Left lobe of liver (tissue), 2 donors: ENCODE measurements at regions not wholly inside any gene's neighbourhood (a gene's known extent, or its start where the extent isn't known, plus 50 kb on each side); places are given as distances from the start of the nearest gene placed in this dataset.
"Not testable (repeated sequence)": the region's sequence is repeated elsewhere in the genome, so short reads cannot be mapped to it uniquely, and the experiment has no call there.

Experiments
- ATAC-seq: fragments of 200-7000 bp; cut with Tn5 transposase; one replicate; pipeline ENCODE4 v1.9.1; 2020; ENCODE audit warnings: mild to moderate bottlenecking, moderate library complexity
- DNase-seq: peaks from one replicate; pipeline ENCODE4 v3.0.0-alpha.2; 2020; ENCODE audit warnings: low spot score
- donor health status: DM: no; HTN: no; CAD: no; lungs with moderate emphysema.
- donor health status: DM: no; HTN: yes; CAD: no.

- no peak for ATAC-seq
These were observed 434.5 kb upstream of the GOT2 start for GRCh38 chr16:59168461-59169114.

GRCh38 chr16:59164461-59164860, 430.3 kb upstream of the GOT2 start:
- ATAC-seq (no peak), DNase-seq (no peak)

More at GRCh38 chr16:59168461-59169114, 434.5 kb upstream of the GOT2 start:
- DNase-seq = no peak

- no peak for ATAC-seq
These were observed 429.4 kb upstream of the GOT2 start for GRCh38 chr16:59163371-59164055.

GRCh38 chr16:59161679-59162078, 427.6 kb upstream of the GOT2 start:
- no peak for DNase-seq
- no peak for ATAC-seq

More at GRCh38 chr16:59163371-59164055, 429.4 kb upstream of the GOT2 start:
- no peak for DNase-seq

GRCh38 chr16:59154295-59154694, 420.2 kb upstream of the GOT2 start:
- DNase-seq = no peak
- ATAC-seq = no peak

GRCh38 chr16:59148769-59149155, 414.6 kb upstream of the GOT2 start:
- no peak for ATAC-seq
- no peak for DNase-seq

GRCh38 chr16:59148056-59148768, 414.1 kb upstream of the GOT2 start:
- ATAC-seq (no peak), DNase-seq (no peak)

- DNase-seq (no peak), ATAC-seq (no peak)
These were observed 412.0 kb upstream of the GOT2 start for GRCh38 chr16:59146140-59146539.

- no peak for DNase-seq
- no peak for ATAC-seq
These were observed 410.7 kb upstream of the GOT2 start for GRCh38 chr16:59144841-59145240.

GRCh38 chr16:59144326-59144725, 410.2 kb upstream of the GOT2 start:
- ATAC-seq = no peak
- DNase-seq = no peak

GRCh38 chr16:59126486-59126885, 392.4 kb upstream of the GOT2 start:
- ATAC-seq (no peak), DNase-seq (no peak)

- DNase-seq (no peak), ATAC-seq (no peak)
These were observed 389.9 kb upstream of the GOT2 start for GRCh38 chr16:59124056-59124455.

- no peak for ATAC-seq
- no peak for DNase-seq
These were observed 389.4 kb upstream of the GOT2 start for GRCh38 chr16:59123479-59123878.

GRCh38 chr16:59122262-59122537, 388.1 kb upstream of the GOT2 start:
- no peak for ATAC-seq
- DNase-seq = no peak

- DNase-seq = no peak
- ATAC-seq = no peak
These were observed 387.5 kb upstream of the GOT2 start for GRCh38 chr16:59121411-59122261.

- no peak for ATAC-seq
- DNase-seq = no peak
These were observed 382.6 kb upstream of the GOT2 start for GRCh38 chr16:59116744-59117143.

GRCh38 chr16:59114790-59115189, 380.7 kb upstream of the GOT2 start:
- no peak for DNase-seq
- no peak for ATAC-seq

GRCh38 chr16:59113004-59113670, 379.0 kb upstream of the GOT2 start:
- no peak for DNase-seq
- ATAC-seq = no peak

GRCh38 chr16:59111280-59111679, 377.2 kb upstream of the GOT2 start:
- ATAC-seq = no peak
- no peak for DNase-seq

GRCh38 chr16:59108374-59108773, 374.3 kb upstream of the GOT2 start:
- ATAC-seq (no peak), DNase-seq (no peak)

- not testable (repeated sequence) for ATAC-seq, DNase-seq
These were observed 362.6 kb upstream of the GOT2 start for GRCh38 chr16:59096682-59097081.
